ENCODE measurements at regions not wholly inside any gene's neighbourhood (a gene's known extent, or its start where the extent isn't known, plus 50 kb on each side); places are given as distances from the start of the nearest gene placed in this dataset.

DNA sequence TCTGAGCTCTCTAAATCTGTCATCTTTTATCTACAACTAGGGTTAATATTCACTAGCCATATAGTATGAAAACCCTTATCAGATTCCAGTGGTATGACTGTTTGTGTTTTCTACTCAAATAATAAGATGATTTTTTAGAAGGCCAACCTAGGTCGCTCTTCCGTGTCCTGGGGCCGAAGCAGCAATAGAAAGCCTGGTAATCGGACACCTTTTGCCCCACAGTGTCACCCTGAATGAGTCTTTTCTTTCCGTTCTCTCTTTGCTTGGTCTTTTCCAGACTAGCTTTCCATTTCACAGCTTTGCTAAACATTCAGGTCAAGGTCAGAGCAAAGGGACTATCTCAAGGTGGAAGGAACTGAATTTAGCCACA lies 243.3 kb upstream of the ANKRD55 start:
- Histone ChIP-seq H3K79me2 (replicated peaks; ENCODE audit: insufficient read depth, low read length) (no peaks in the 10 kb centered on the region), H3K27me3 (ENCODE audit: insufficient read depth, low read depth, low read length) (peaks cover 14% of the 10 kb centered on the region), H4K20me1 (ENCODE audit: insufficient read depth) (no peaks in the 10 kb centered on the region), H3K9me3 (ENCODE audit: low read length) (no peaks in the 10 kb centered on the region), H3K4me3 (ENCODE audit: low read length) (no peak overlapping the region), H3K9ac (ENCODE audit: low read length) (no peak overlapping the region), H2AFZ (ENCODE audit: low read depth, low read length) (no peak overlapping the region), H3F3A (ENCODE audit: insufficient read depth, low read length, poor library complexity, severe bottlenecking) (no peaks in the 10 kb centered on the region), H3K36me3 (ENCODE audit: insufficient read depth, low read length) (no peaks in the 10 kb centered on the region), H3K9me2 (ENCODE audit: insufficient read depth, low read length) (no peaks in the 10 kb centered on the region), H3K27ac (ENCODE audit: low read length) (no peak overlapping the region), H3K4me2 (ENCODE audit: low read length) (no peak overlapping the region)
- no peak for TF ChIP-seq CTCF (IDR thresholded peaks at IDR 0.05; ENCODE audit: poor library complexity, severe bottlenecking)
- no peak for TF ChIP-seq EP300 (conservative IDR thresholded peaks at IDR 0.05; ENCODE audit: poor library complexity, severe bottlenecking)
- TF ChIP-seq MXI1 (conservative IDR thresholded peaks at IDR 0.05; ENCODE audit: poor library complexity, severe bottlenecking): no peak
- TF ChIP-seq EZH2 (IDR thresholded peaks at IDR 0.05; ENCODE audit: borderline replicate concordance, insufficient read depth, low read length, poor library complexity, severe bottlenecking): no peak
- no peak for TF ChIP-seq POLR2AphosphoS5 (IDR thresholded peaks at IDR 0.05)
- TF ChIP-seq SMC3 (conservative IDR thresholded peaks at IDR 0.05; ENCODE audit: poor library complexity): no peak
- TF ChIP-seq RAD21 (conservative IDR thresholded peaks at IDR 0.05): no peak
- TF ChIP-seq TAF1 (IDR thresholded peaks at IDR 0.05; ENCODE audit: low read depth): no peak
- TF ChIP-seq, protein P1, sequence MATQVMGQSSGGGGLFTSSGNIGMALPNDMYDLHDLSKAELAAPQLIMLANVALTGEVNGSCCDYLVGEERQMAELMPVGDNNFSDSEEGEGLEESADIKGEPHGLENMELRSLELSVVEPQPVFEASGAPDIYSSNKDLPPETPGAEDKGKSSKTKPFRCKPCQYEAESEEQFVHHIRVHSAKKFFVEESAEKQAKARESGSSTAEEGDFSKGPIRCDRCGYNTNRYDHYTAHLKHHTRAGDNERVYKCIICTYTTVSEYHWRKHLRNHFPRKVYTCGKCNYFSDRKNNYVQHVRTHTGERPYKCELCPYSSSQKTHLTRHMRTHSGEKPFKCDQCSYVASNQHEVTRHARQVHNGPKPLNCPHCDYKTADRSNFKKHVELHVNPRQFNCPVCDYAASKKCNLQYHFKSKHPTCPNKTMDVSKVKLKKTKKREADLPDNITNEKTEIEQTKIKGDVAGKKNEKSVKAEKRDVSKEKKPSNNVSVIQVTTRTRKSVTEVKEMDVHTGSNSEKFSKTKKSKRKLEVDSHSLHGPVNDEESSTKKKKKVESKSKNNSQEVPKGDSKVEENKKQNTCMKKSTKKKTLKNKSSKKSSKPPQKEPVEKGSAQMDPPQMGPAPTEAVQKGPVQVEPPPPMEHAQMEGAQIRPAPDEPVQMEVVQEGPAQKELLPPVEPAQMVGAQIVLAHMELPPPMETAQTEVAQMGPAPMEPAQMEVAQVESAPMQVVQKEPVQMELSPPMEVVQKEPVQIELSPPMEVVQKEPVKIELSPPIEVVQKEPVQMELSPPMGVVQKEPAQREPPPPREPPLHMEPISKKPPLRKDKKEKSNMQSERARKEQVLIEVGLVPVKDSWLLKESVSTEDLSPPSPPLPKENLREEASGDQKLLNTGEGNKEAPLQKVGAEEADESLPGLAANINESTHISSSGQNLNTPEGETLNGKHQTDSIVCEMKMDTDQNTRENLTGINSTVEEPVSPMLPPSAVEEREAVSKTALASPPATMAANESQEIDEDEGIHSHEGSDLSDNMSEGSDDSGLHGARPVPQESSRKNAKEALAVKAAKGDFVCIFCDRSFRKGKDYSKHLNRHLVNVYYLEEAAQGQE (IDR thresholded peaks at IDR 0.05; ENCODE audit: borderline replicate concordance): no peak

DNA sequence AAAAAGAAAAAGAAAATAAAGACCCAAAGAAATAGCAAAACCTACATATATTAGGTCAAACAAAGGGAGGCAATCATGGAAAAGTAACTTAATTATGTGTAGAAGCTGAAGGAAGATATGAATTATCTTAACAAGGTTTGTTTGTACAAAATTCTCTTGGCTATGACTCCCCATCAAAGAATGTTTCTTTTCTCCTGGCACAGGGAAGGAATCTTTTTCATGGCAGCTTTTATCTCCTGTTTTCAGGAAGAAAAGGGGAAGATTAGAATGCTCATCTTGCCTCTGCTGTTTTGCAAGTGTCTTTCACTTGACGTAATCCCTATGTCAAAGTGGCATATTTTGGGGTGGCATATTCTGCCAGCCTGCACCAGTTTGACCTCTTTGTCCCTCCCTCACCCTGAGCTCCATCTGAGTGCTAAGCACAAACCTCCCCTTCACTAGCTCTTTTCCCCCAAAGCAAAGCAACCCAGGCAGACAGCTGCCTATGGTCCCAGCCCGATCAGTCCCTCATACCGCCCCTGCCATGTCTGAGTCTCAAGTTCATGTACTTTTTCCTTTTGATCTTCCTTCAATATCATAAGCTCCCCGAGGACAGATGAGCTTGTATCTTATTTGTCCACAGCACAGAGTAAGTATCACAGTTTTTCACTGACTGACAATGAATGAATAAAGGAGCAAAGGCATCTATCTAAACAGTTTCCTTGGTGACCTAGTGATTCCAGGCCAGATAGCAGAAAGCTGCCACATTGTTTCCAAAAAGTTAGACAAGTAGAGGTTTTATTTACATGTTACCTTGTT lies 242.8 kb upstream of the ANKRD55 start:
- Histone ChIP-seq H2AFZ (ENCODE audit: low read depth, low read length) (no peak overlapping the region), H3K4me3 (ENCODE audit: low read length) (no peak overlapping the region), H4K20me1 (ENCODE audit: insufficient read depth) (no peaks in the 10 kb centered on the region), H3K9me2 (ENCODE audit: insufficient read depth, low read length) (no peaks in the 10 kb centered on the region), H3K4me2 (ENCODE audit: low read length) (no peak overlapping the region), H3K27me3 (ENCODE audit: insufficient read depth, low read depth, low read length) (peaks cover 8% of the 10 kb centered on the region), H3K9me3 (ENCODE audit: low read length) (no peaks in the 10 kb centered on the region), H3K79me2 (replicated peaks; ENCODE audit: insufficient read depth, low read length) (no peaks in the 10 kb centered on the region), H3K27ac (ENCODE audit: low read length) (no peak overlapping the region), H3K36me3 (ENCODE audit: insufficient read depth, low read length) (no peaks in the 10 kb centered on the region), H3K9ac (ENCODE audit: low read length) (no peak overlapping the region), H3F3A (ENCODE audit: insufficient read depth, low read length, poor library complexity, severe bottlenecking) (no peaks in the 10 kb centered on the region)
- TF ChIP-seq, protein P1 (IDR thresholded peaks at IDR 0.05; ENCODE audit: borderline replicate concordance): no peak
- TF ChIP-seq EZH2 (IDR thresholded peaks at IDR 0.05; ENCODE audit: borderline replicate concordance, insufficient read depth, low read length, poor library complexity, severe bottlenecking) (no peak), SMC3 (conservative IDR thresholded peaks at IDR 0.05; ENCODE audit: poor library complexity) (no peak), CTCF (IDR thresholded peaks at IDR 0.05; ENCODE audit: poor library complexity, severe bottlenecking) (no peak), RAD21 (conservative IDR thresholded peaks at IDR 0.05) (no peak), TAF1 (IDR thresholded peaks at IDR 0.05; ENCODE audit: low read depth) (no peak), POLR2AphosphoS5 (IDR thresholded peaks at IDR 0.05) (no peak), EP300 (conservative IDR thresholded peaks at IDR 0.05; ENCODE audit: poor library complexity, severe bottlenecking) (no peak), MXI1 (conservative IDR thresholded peaks at IDR 0.05; ENCODE audit: poor library complexity, severe bottlenecking) (no peak)
